IMR-90 (cell line): ENCODE measurements at regions not wholly inside any gene's neighbourhood (a gene's known extent, or its start where the extent isn't known, plus 50 kb on each side); places are given as distances from the start of the nearest gene placed in this dataset.
"Not testable (repeated sequence)": the region's sequence is repeated elsewhere in the genome, so short reads cannot be mapped to it uniquely, and the experiment has no call there.

Experiments
- ATAC-seq: fragments of 200-7000 bp; cut with Tn5 transposase; 2 replicates; pipeline ENCODE4 v1.9.1; 2020; ENCODE audit warnings: low read depth, mild to moderate bottlenecking, moderate library complexity
- BruUV-seq: library from RNA; stranded (reverse); fragments of 400-500 nt; replicated peaks from 2 replicates; lab custom pipeline; 2021; lab: Mats Ljungman, UMichigan
- CTCF ChIA-PET: fragments of 300-600 bp; formaldehyde crosslinking; extraction: SDS; loops from one replicate; lab custom pipeline; 2021; ENCODE audit warnings: antibody characterized with exemption; lab: Yijun Ruan, JAX
- POLR2A ChIA-PET: fragments of 300-600 bp; sonication (Branson Sonifier 250); formaldehyde crosslinking; loops from one replicate; lab custom pipeline; 2022; ENCODE audit warnings: antibody characterized with exemption; ENCODE audit not compliant: unreplicated experiment; lab: Charles Lee
- DNase-seq: peaks from one replicate; pipeline ENCODE4 v3.0.0; 2013
- H2AFZ ChIP-seq: replicated peaks from 2 replicates; pipeline ENCODE3; 2013; ENCODE audit warnings: low read length, mild to moderate bottlenecking; ENCODE audit not compliant: poor library complexity
- H2AK5ac ChIP-seq: 2 replicates; pipeline ENCODE4 v1.6.1; 2013; ENCODE audit warnings: low read depth, low read length, inconsistent platforms
- H2AK9ac ChIP-seq: replicated peaks from 2 replicates; pipeline ENCODE3; 2013; ENCODE audit warnings: mild to moderate bottlenecking, low read depth, low read length, moderate library complexity; ENCODE audit not compliant: poor library complexity
- H2BK120ac ChIP-seq: 2 replicates; pipeline ENCODE4 v1.6.1; 2013; ENCODE audit warnings: low read depth, low read length, inconsistent platforms
- H2BK15ac ChIP-seq: 3 replicates; pipeline ENCODE4 v1.6.1; 2013; ENCODE audit warnings: low read depth, low read length, inconsistent platforms
- H2BK20ac ChIP-seq: 2 replicates; pipeline ENCODE4 v1.6.1; 2013; ENCODE audit warnings: low read depth, mild to moderate bottlenecking, inconsistent platforms, low read length, moderate library complexity
- H2BK5ac ChIP-seq: 2 replicates; pipeline ENCODE4 v1.6.1; 2013; ENCODE audit warnings: mild to moderate bottlenecking, low read depth, low read length, inconsistent platforms; ENCODE audit not compliant: poor library complexity, severe bottlenecking
- H3K14ac ChIP-seq: replicated peaks from 2 replicates; pipeline ENCODE4 v1.6.1; 2013; ENCODE audit warnings: low read depth, low read length, inconsistent platforms
- H3K18ac ChIP-seq: 2 replicates; pipeline ENCODE4 v1.6.1; 2013; ENCODE audit warnings: low read depth, low read length, control low read depth
- H3K23ac ChIP-seq: 2 replicates; pipeline ENCODE4 v1.6.1; 2013; ENCODE audit warnings: low read depth, low read length, inconsistent platforms
- H3K27ac ChIP-seq: 2 replicates; pipeline ENCODE4 v1.5.1; 2013; ENCODE audit warnings: mild to moderate bottlenecking, control low read depth, low read length; ENCODE audit not compliant: insufficient read depth
- H3K27me3 ChIP-seq: 2 replicates; pipeline ENCODE4 v1.6.1; 2013; ENCODE audit warnings: low read length; ENCODE audit not compliant: control insufficient read depth, insufficient read depth
- H3K36me3 ChIP-seq: 2 replicates; pipeline ENCODE4 v1.6.1; 2013; ENCODE audit warnings: low read length, mixed read lengths; ENCODE audit not compliant: control insufficient read depth, insufficient read depth
- H3K4ac ChIP-seq: 2 replicates; pipeline ENCODE4 v1.6.1; 2013; ENCODE audit warnings: low read depth, low read length, inconsistent platforms
- H3K4me1 ChIP-seq: 2 replicates; pipeline ENCODE4 v1.6.1; 2013; ENCODE audit warnings: low read length, mixed read lengths; ENCODE audit not compliant: control insufficient read depth, insufficient read depth
- H3K4me2 ChIP-seq: 2 replicates; pipeline ENCODE4 v1.6.1; 2013; ENCODE audit warnings: low read depth, mild to moderate bottlenecking, control low read depth, low read length, moderate library complexity
- H3K4me3 ChIP-seq: 2 replicates; pipeline ENCODE4 v1.5.1; 2013; ENCODE audit warnings: low read depth, mild to moderate bottlenecking, control low read depth, low read length, moderate library complexity; ENCODE audit not compliant: insufficient read depth
- H3K56ac ChIP-seq: 2 replicates; pipeline ENCODE4 v1.6.1; 2013; ENCODE audit warnings: low read length, inconsistent platforms; ENCODE audit not compliant: insufficient read depth; ENCODE audit errors: extremely low read depth
- H3K79me1 ChIP-seq, 2 experiments: 2 replicates each; pipeline ENCODE4 v1.6.1; 2013; ENCODE audit warnings: low read length in 2 of 2, inconsistent platforms in 1 of 2, low read depth in 1 of 2
- H3K9ac ChIP-seq: 2 replicates; pipeline ENCODE4 v1.6.1; 2013; ENCODE audit warnings: low read depth, low read length, control low read depth
- H3K9me1 ChIP-seq: 2 replicates; pipeline ENCODE4 v1.6.1; 2013; ENCODE audit warnings: low read length, inconsistent platforms; ENCODE audit not compliant: insufficient read depth
- H3K9me3 ChIP-seq: 2 replicates; pipeline ENCODE4 v1.6.1; 2013; ENCODE audit warnings: low read length; ENCODE audit not compliant: control insufficient read depth, insufficient read depth
- H4K20me1 ChIP-seq: 2 replicates; pipeline ENCODE4 v1.6.1; 2013; ENCODE audit warnings: low read length, inconsistent platforms; ENCODE audit not compliant: insufficient read depth
- H4K5ac ChIP-seq: 2 replicates; pipeline ENCODE4 v1.6.1; 2013; ENCODE audit warnings: mild to moderate bottlenecking, low read depth, low read length, control low read depth
- H4K8ac ChIP-seq, 2 experiments: 2 replicates each; pipeline ENCODE4 v1.6.1; 2013; ENCODE audit warnings: low read depth in 2 of 2, low read length in 2 of 2, control low read depth in 1 of 2, inconsistent platforms in 1 of 2
- H4K91ac ChIP-seq: 2 replicates; pipeline ENCODE4 v1.6.1; 2013; ENCODE audit warnings: low read depth, low read length, inconsistent platforms; ENCODE audit not compliant: insufficient read depth
- WGBS, 2 experiments: methylation state at CpG; one replicate each; pipeline versions ENCODE4 v1.1.5 to v1.1.7; 2013; ENCODE audit warnings: missing lambda C conversion rate in 2 of 2; ENCODE audit not compliant: insufficient read length in 1 of 2; ENCODE audit errors: extremely low coverage in 2 of 2; 5-methylcytosine and 5-hydroxymethylcytosine counted together
- dilution Hi-C: fragments of 300-500 bp; cut with HindIII; formaldehyde crosslinking; loops from one replicate; pipeline ENCODE4 v1.14.3; 2018; ENCODE audit warnings: low sequenced_read_pairs; ENCODE audit not compliant: unreplicated experiment
- in situ Hi-C: fragments of 300-500 bp; cut with MboI; formaldehyde crosslinking; loops from 3 replicates; pipeline ENCODE4 v1.14.3; 2019; ENCODE audit warnings: low sequenced_read_pairs, inconsistent platforms, mixed read lengths
- intact Hi-C: fragments of 100-400 bp; cut with micrococcal nuclease; formaldehyde crosslinking; loops from 2 replicates; pipeline ENCODE4 v1.10.0; 2022

- intact Hi-C loops, H3K14ac ChIP-seq, H2BK20ac ChIP-seq, H3K9me3 ChIP-seq, H3K56ac ChIP-seq, H3K79me1 ChIP-seq, dilution Hi-C loops, H4K91ac ChIP-seq, H2BK15ac ChIP-seq, H4K20me1 ChIP-seq, H2BK5ac ChIP-seq, in situ Hi-C loops, H2AK5ac ChIP-seq, BruUV-seq, CTCF ChIA-PET, H3K27me3 ChIP-seq, H3K4me1 ChIP-seq, H2AK9ac ChIP-seq, H3K4me2 ChIP-seq, H3K23ac ChIP-seq, ATAC-seq, H3K4ac ChIP-seq, H3K9ac ChIP-seq, H3K9me1 ChIP-seq, H2BK120ac ChIP-seq, H4K8ac ChIP-seq, H3K36me3 ChIP-seq, H3K27ac ChIP-seq, H4K5ac ChIP-seq, DNase-seq, H3K18ac ChIP-seq, POLR2A ChIA-PET, H3K4me3 ChIP-seq, H2AFZ ChIP-seq: not testable (repeated sequence)
- WGBS, 2 experiments = 67% methylated on average over 1 of the region's 2 CpGs; no CpG with 5 or more reads in 1 of the 2 experiments
These were observed 236.2 kb downstream of the FOXD4L6 start for GRCh38 chr9:40892315-40892714.

- DNase-seq, H3K27me3 ChIP-seq, H3K4me3 ChIP-seq, POLR2A ChIA-PET, H3K4ac ChIP-seq, in situ Hi-C loops, H3K27ac ChIP-seq, intact Hi-C loops, ATAC-seq, H3K18ac ChIP-seq, H3K9ac ChIP-seq, H2AK9ac ChIP-seq, H3K4me2 ChIP-seq, H3K56ac ChIP-seq, H2BK20ac ChIP-seq, dilution Hi-C loops, H4K8ac ChIP-seq, BruUV-seq, H2BK120ac ChIP-seq, H2AK5ac ChIP-seq, H3K14ac ChIP-seq, H2BK5ac ChIP-seq, H4K20me1 ChIP-seq, H4K5ac ChIP-seq, H3K36me3 ChIP-seq, CTCF ChIA-PET, H2BK15ac ChIP-seq, H3K23ac ChIP-seq, H4K91ac ChIP-seq, H3K4me1 ChIP-seq, H2AFZ ChIP-seq, H3K9me1 ChIP-seq, H3K79me1 ChIP-seq: not testable (repeated sequence)
- peaks cover 32% of the 10 kb centered on the region for H3K9me3 ChIP-seq
- 71% methylated on average over 13 of the region's 14 CpGs; no CpG with 5 or more reads in 1 of the 2 experiments for WGBS, 2 experiments
These were observed 242.6 kb downstream of the FOXD4L6 start for GRCh38 chr9:40885858-40886257.
